ENCODE measurements at regions not wholly inside any gene's neighbourhood (a gene's known extent, or its start where the extent isn't known, plus 50 kb on each side); places are given as distances from the start of the nearest gene placed in this dataset.

DNA sequence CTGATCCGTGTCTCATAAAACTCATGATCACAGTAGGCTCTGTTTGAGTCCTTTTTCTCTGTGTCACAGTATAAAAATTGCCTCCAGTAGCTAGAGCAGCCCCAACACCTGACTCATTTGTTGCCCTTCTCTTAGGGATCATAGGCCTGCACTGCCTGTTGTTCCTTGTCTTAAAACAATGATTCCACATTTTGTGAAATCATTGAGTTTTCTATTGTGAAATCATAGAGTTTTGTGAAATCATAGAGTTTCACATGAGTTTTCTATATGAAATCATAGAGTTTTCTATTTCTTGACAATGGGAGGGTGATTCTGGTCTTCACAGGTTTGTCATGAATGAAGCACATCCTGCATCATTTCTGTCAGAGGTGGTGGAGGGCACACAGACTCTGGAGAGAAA is 239.9 kb downstream of the GASK1B start:
- no peak for TF ChIP-seq EZH2 (IDR thresholded peaks at IDR 0.05)
- TF ChIP-seq POLR2AphosphoS5 (IDR thresholded peaks at IDR 0.05; ENCODE audit: borderline replicate concordance, low read depth, low read length), result no peak

All from SK-N-MC (cell line).